ENCODE measurements at regions not wholly inside any gene's neighbourhood (a gene's known extent, or its start where the extent isn't known, plus 50 kb on each side); places are given as distances from the start of the nearest gene placed in this dataset.

DNA sequence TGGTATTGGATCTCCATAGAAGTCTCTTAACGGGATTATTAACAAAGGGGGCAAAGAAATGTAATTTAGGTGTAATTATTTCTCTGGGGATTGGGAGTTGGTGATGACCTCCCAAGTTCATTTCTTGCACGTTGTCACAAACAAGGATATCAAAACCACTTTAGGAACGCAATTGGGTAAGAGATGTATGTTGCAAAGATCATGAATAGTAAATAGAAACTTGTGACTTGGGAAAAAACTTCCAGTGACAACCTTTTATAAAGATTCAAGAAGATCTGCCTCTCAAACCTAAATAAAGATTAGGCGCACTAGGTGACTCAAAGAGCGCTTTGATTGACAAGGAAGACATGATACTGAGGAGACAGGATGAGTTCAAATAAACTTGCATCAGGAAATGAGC lies 127.8 kb upstream of the TRIB2 start:
- TF ChIP-seq, protein P1, sequence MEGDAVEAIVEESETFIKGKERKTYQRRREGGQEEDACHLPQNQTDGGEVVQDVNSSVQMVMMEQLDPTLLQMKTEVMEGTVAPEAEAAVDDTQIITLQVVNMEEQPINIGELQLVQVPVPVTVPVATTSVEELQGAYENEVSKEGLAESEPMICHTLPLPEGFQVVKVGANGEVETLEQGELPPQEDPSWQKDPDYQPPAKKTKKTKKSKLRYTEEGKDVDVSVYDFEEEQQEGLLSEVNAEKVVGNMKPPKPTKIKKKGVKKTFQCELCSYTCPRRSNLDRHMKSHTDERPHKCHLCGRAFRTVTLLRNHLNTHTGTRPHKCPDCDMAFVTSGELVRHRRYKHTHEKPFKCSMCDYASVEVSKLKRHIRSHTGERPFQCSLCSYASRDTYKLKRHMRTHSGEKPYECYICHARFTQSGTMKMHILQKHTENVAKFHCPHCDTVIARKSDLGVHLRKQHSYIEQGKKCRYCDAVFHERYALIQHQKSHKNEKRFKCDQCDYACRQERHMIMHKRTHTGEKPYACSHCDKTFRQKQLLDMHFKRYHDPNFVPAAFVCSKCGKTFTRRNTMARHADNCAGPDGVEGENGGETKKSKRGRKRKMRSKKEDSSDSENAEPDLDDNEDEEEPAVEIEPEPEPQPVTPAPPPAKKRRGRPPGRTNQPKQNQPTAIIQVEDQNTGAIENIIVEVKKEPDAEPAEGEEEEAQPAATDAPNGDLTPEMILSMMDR (conservative IDR thresholded peaks at IDR 0.05; ENCODE audit: low read depth, low read length) = no peak
- no peak for DNase-seq (ENCODE audit: low read depth)
- H3K4me3 ChIP-seq (ENCODE audit: low read depth, low read length) = no peak overlapping the region

DNA sequence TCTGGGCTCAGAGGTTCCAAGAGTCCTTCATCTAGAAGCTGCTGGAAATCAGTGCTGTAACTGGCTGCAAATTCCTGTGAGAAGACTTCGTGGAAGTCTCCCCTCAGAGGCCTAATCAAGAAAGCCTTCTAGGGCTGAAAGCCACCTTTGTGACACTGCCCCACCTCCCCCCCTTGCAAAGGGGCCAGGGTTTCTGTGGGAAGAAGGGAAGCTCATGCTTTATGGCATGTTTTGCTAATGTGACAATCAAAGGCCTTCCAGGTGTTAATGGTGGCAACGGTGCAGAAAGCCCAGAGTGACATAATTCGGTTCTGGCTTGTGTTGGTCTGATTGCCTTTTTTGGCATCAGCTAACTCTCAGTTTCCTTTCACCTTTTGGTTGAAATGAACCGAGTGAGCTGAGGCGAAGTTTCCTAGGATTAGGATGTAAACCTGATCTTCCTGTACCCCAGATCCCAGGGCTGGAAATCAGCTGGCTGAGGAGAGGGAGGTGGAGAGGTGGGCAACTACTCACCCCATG lies 126.9 kb upstream of the TRIB2 start:
- no peak for DNase-seq (ENCODE audit: low read depth)
- TF ChIP-seq, protein P1 (conservative IDR thresholded peaks at IDR 0.05; ENCODE audit: low read depth, low read length) = no peak
- H3K4me3 ChIP-seq (ENCODE audit: low read depth, low read length) = no peak overlapping the region

DNA sequence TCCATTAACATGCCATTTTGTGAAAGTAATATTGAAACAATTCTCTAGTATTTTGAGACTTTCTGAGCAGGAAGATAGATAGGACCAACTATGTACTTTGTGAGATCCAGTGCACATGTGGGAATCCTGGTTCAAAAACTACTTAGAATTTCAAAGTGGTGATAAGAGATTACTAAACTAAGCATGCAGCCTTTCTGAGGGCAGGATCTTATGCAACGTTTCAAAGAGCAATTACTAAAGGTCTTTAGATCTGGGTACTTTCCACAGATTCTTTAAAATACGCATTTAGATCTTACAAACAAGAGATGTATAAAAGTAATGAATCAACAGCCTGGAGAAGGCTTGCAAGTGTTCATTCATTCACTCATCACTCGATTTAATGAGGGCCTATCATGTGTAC lies 124.4 kb upstream of the TRIB2 start:
- H3K4me3 ChIP-seq (ENCODE audit: low read depth, low read length) = no peak overlapping the region
- DNase-seq (ENCODE audit: low read depth) = no peak
- TF ChIP-seq, protein P1 (conservative IDR thresholded peaks at IDR 0.05; ENCODE audit: low read depth, low read length) = no peak

DNA sequence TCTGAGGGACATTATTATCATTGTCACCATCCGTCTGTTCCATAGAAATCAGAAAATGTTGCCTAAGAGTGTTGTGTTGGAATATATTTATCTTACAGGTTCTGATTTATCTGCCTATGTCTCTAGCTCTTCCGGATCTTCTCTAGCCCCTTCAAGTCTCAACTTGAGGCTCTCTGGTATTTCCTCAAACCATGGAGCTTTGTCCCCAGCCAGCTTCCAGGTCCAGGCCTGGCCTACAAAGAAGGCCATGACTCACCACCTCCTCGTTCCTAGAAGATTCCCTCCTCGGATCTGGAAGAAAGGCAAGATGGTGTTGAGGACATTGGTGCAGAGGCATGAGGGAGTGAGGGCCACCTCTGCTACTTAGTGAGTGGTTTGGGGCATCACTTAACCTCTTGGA lies 122.1 kb upstream of the TRIB2 start:
- H3K4me3 ChIP-seq (ENCODE audit: low read depth, low read length) = no peak overlapping the region
- DNase-seq (ENCODE audit: low read depth) = no peak
- TF ChIP-seq, protein P1 (conservative IDR thresholded peaks at IDR 0.05; ENCODE audit: low read depth, low read length) = no peak

DNA sequence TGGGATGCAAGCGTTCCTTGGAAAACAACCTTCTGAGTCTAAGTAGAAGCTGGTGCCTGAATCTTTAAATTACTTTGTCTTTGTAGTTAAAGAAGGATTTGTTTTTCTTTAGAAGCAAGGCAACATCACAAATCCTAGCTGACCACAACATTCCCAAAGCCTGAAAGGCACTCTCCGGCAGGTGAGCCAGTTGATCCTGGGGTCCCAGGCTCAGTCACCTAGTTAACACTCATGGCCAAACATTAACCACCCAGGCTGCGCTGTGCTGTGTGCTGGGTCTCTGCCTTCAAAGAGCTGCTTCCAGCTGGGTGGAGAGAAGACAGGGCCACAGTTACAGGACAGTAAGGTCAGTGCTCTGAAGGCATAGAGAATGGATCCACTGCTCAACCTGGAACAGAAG lies 120.0 kb upstream of the TRIB2 start:
- DNase-seq (ENCODE audit: low read depth) = no peak
- H3K4me3 ChIP-seq (ENCODE audit: low read depth, low read length) = no peak overlapping the region
- TF ChIP-seq, protein P1 (conservative IDR thresholded peaks at IDR 0.05; ENCODE audit: low read depth, low read length) = no peak

DNA sequence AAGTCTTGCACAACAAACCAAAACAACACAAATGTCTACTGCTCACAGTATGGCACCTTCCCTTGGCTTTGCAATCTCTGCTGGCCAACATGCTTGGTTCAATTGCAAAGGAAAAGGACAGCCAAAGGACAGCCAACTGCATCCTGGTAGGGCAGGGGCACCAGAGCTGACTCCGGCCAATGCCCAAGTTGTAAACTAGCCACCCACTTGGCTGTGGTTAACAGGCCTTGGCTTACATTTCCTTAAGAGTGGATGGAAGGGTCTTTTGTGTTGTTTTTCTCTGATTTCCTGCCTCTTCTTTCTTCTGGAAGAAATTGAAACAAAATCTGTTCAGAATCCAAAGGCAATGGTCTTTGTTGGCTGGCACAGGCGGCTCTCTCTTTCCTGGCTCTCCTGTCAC lies 119.1 kb upstream of the TRIB2 start:
- TF ChIP-seq, protein P1 (conservative IDR thresholded peaks at IDR 0.05; ENCODE audit: low read depth, low read length) = no peak
- no peak for DNase-seq (ENCODE audit: low read depth)
- no peak overlapping the region for H3K4me3 ChIP-seq (ENCODE audit: low read depth, low read length)

DNA sequence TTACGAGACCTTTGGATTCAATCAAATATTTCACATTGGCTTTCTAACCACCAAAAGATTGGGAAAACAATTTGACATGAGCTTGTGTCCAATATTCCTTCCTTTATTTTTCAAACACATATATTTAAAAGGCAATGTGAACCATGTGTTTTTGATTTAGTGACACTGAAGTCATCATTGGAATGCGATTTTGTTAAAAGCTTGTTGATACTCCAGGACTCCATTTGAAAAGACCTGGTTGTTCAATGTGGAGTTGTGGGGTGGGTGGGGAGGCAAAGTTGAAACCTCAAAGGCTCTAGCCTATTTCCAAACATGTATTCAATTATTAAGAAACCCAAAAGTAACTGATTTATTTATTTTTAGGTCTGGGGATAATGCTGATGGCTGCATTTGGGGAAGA lies 114.1 kb upstream of the TRIB2 start:
- no peak overlapping the region for H3K4me3 ChIP-seq (ENCODE audit: low read depth, low read length)
- no peak for DNase-seq (ENCODE audit: low read depth)
- TF ChIP-seq, protein P1 (conservative IDR thresholded peaks at IDR 0.05; ENCODE audit: low read depth, low read length) = no peak

Data from choroid plexus epithelial cell (primary cell).